ENCODE measurements at regions not wholly inside any gene's neighbourhood (a gene's known extent, or its start where the extent isn't known, plus 50 kb on each side); places are given as distances from the start of the nearest gene placed in this dataset.

- TF ChIP-seq KDM1A (IDR thresholded peaks at IDR 0.05; ENCODE audit: borderline replicate concordance, low read length) (no peak), JUN (IDR thresholded peaks at IDR 0.05; ENCODE audit: low read depth, low read length) (no peak), SIRT6 (IDR thresholded peaks at IDR 0.05; ENCODE audit: low read length) (no peak), GABPA (IDR thresholded peaks at IDR 0.05; ENCODE audit: borderline replicate concordance, insufficient read depth, low read length) (no peak), ATF2 (IDR thresholded peaks at IDR 0.05; ENCODE audit: low read length) (no peak), CHD2 (IDR thresholded peaks at IDR 0.05; ENCODE audit: low read length) (no peak)
Measured at GRCh38 chr3:90052425-90052950, 945.1 kb downstream of the EPHA3 start (continued).

Measured in H1 (cell line).